H1 (cell line): ENCODE measurements at regions not wholly inside any gene's neighbourhood (a gene's known extent, or its start where the extent isn't known, plus 50 kb on each side); places are given as distances from the start of the nearest gene placed in this dataset.

Experiments
- CTCF ChIA-PET: fragments of 300-600 bp; sonication (Branson Sonifier 250); formaldehyde crosslinking; loops from one replicate; lab custom pipeline; 2021; ENCODE audit not compliant: partially characterized antibody; lab: Charles Lee
- POLR2A ChIA-PET: fragments of 300-600 bp; sonication (Branson Sonifier 250); formaldehyde crosslinking; loops from one replicate; lab custom pipeline; 2021; ENCODE audit warnings: inconsistent platforms; ENCODE audit not compliant: partially characterized antibody; lab: Charles Lee
- DNase-seq, 2 experiments: peaks; one replicate each; pipeline versions ENCODE4 v3.0.0 to v3.0.0-alpha.2; 2010 to 2022; ENCODE audit warnings: low spot score in 2 of 2, low read depth in 1 of 2, mixed read lengths in 1 of 2
- FAIRE-seq: peaks from 2 replicates; lab custom pipeline; 2011; peaks lifted over from hg19 to GRCh38; lab: Jason Lieb, UNC
- H2AFZ ChIP-seq: 2 replicates; pipeline ENCODE4 v1.8.1; 2012; ENCODE audit warnings: low read length, inconsistent platforms
- H2AK5ac ChIP-seq: 2 replicates; pipeline ENCODE4 v1.6.1; 2013; ENCODE audit warnings: low read depth, low read length
- H2BK120ac ChIP-seq: replicated peaks from 2 replicates; pipeline ENCODE3; 2013; ENCODE audit warnings: low read depth, low read length, inconsistent platforms
- H2BK12ac ChIP-seq: 2 replicates; pipeline ENCODE4 v1.6.1; 2013; ENCODE audit warnings: low read depth, low read length
- H2BK15ac ChIP-seq: 2 replicates; pipeline ENCODE4 v1.6.1; 2013; ENCODE audit warnings: low read length
- H2BK20ac ChIP-seq: 2 replicates; pipeline ENCODE4 v1.6.1; 2013; ENCODE audit warnings: low read length
- H2BK5ac ChIP-seq: 2 replicates; pipeline ENCODE4 v1.6.1; 2013; ENCODE audit warnings: low read depth, low read length
- H3K14ac ChIP-seq: 2 replicates; pipeline ENCODE4 v1.6.1; 2013; ENCODE audit warnings: inconsistent platforms; ENCODE audit not compliant: insufficient read length
- H3K18ac ChIP-seq: 2 replicates; pipeline ENCODE4 v1.6.1; 2013; ENCODE audit warnings: low read length; ENCODE audit errors: extremely low read depth
- H3K23ac ChIP-seq: 2 replicates; pipeline ENCODE4 v1.6.1; 2013; ENCODE audit warnings: inconsistent platforms; ENCODE audit not compliant: insufficient read length
- H3K23me2 ChIP-seq: 2 replicates; pipeline ENCODE4 v1.6.1; 2013; ENCODE audit warnings: low read depth, low read length
- H3K27ac ChIP-seq: 2 replicates; pipeline ENCODE4 v1.6.1; 2011; ENCODE audit warnings: low read depth, low read length, inconsistent platforms
- H3K27me3 ChIP-seq, 4 experiments: replicated peaks in 1 of 4; 1 replicate in 1 of 4; 2 replicates in 3 of 4; pipeline versions ENCODE4 v1.6.1 to v1.8.1; 2011 to 2013; ENCODE audit warnings: low read length in 3 of 4, mild to moderate bottlenecking in 3 of 4, inconsistent platforms in 2 of 4, mixed read lengths in 2 of 4, moderate library complexity in 1 of 4; ENCODE audit not compliant: control insufficient read depth in 3 of 4, insufficient read depth in 3 of 4; ENCODE audit errors: extremely low read depth in 1 of 4
- H3K36me3 ChIP-seq, 4 experiments: 2 replicates each; pipeline versions ENCODE4 v1.6.1 to v1.8.1; 2011 to 2013; ENCODE audit warnings: mild to moderate bottlenecking in 4 of 4, low read length in 3 of 4, moderate library complexity in 2 of 4, control low read depth in 1 of 4, inconsistent platforms in 1 of 4; ENCODE audit not compliant: insufficient read depth in 4 of 4, control insufficient read depth in 2 of 4
- H3K4ac ChIP-seq: replicated peaks from 2 replicates; pipeline ENCODE3; 2013; ENCODE audit warnings: low read length, low read depth, mixed read lengths, inconsistent platforms; ENCODE audit not compliant: insufficient read length
- H3K4me1 ChIP-seq, 4 experiments: replicated peaks in 1 of 4; 1 replicate in 1 of 4; 2 replicates in 3 of 4; pipeline versions ENCODE4 v1.6.1 to v1.8.1; 2011 to 2013; ENCODE audit warnings: low read length in 3 of 4, inconsistent platforms in 2 of 4, mixed read lengths in 1 of 4; ENCODE audit not compliant: insufficient read depth in 4 of 4, control insufficient read depth in 3 of 4
- H3K4me2 ChIP-seq, 2 experiments: 2 replicates each; pipeline versions ENCODE4 v1.6.1 to v1.8.1; 2011 to 2013; ENCODE audit warnings: low read depth in 2 of 2, low read length in 2 of 2, control low read depth in 1 of 2, inconsistent platforms in 1 of 2, mild to moderate bottlenecking in 1 of 2; ENCODE audit not compliant: insufficient read depth in 1 of 2
- H3K4me3 ChIP-seq, 4 experiments: fragments of 200-600, 300-600 bp in 1 of 4; sonication (generic), shearing (Covaris generic), sonication (Bioruptor Twin) in 1 of 4; 2 replicates each; pipeline versions ENCODE4 v1.5.1 to v1.8.1; 2011 to 2016; ENCODE audit warnings: low read length in 4 of 4, low read depth in 3 of 4, control low read depth in 2 of 4, inconsistent platforms in 2 of 4, mild to moderate bottlenecking in 2 of 4, mixed read lengths in 1 of 4, moderate library complexity in 1 of 4; ENCODE audit not compliant: insufficient read depth in 2 of 4; ENCODE audit errors: extremely low read depth in 1 of 4
- H3K56ac ChIP-seq: replicated peaks from 2 replicates; pipeline ENCODE3; 2013; ENCODE audit warnings: low read depth, mild to moderate bottlenecking, mixed read lengths, low read length, inconsistent platforms; ENCODE audit not compliant: insufficient read length
- H3K79me1 ChIP-seq: 2 replicates; pipeline ENCODE4 v1.6.1; 2013; ENCODE audit warnings: low read depth, low read length, control low read depth
- H3K79me2 ChIP-seq, 2 experiments: 2 replicates each; pipeline versions ENCODE4 v1.6.1 to v1.8.1; 2012 to 2013; ENCODE audit warnings: low read length in 2 of 2, mild to moderate bottlenecking in 2 of 2, inconsistent platforms in 1 of 2; ENCODE audit not compliant: insufficient read depth in 2 of 2, control insufficient read depth in 1 of 2
- H3K9ac ChIP-seq, 4 experiments: replicated peaks in 1 of 4; 1 replicate in 1 of 4; 2 replicates in 3 of 4; pipeline versions ENCODE4 v1.6.1 to v1.8.1; 2011 to 2013; ENCODE audit warnings: low read depth in 3 of 4, low read length in 3 of 4, control low read depth in 2 of 4, mild to moderate bottlenecking in 2 of 4, moderate library complexity in 2 of 4, inconsistent platforms in 1 of 4; ENCODE audit errors: extremely low read depth in 1 of 4
- H3K9me3 ChIP-seq, 2 experiments: 2 replicates each; pipeline versions ENCODE4 v1.6.1 to v1.8.1; 2012 to 2013; ENCODE audit warnings: mild to moderate bottlenecking in 2 of 2, moderate library complexity in 2 of 2, control low read depth in 1 of 2, inconsistent platforms in 1 of 2, low read depth in 1 of 2, low read length in 1 of 2, mixed read lengths in 1 of 2; ENCODE audit not compliant: insufficient read depth in 2 of 2
- H4K20me1 ChIP-seq, 2 experiments: replicated peaks in 1 of 2; 2 replicates each; pipeline versions ENCODE3 to v1.8.1; 2011 to 2013; ENCODE audit warnings: inconsistent platforms in 2 of 2, low read length in 2 of 2, mild to moderate bottlenecking in 1 of 2; ENCODE audit not compliant: insufficient read depth in 2 of 2, control insufficient read depth in 1 of 2
- H4K5ac ChIP-seq: 2 replicates; pipeline ENCODE4 v1.6.1; 2013; ENCODE audit warnings: low read length, low read depth, mixed read lengths, inconsistent platforms; ENCODE audit not compliant: insufficient read length
- H4K8ac ChIP-seq: 2 replicates; pipeline ENCODE4 v1.8.0; 2013; ENCODE audit warnings: mild to moderate bottlenecking, moderate library complexity, low read length, inconsistent platforms; ENCODE audit not compliant: insufficient read depth; ENCODE audit errors: extremely low read depth
- H4K91ac ChIP-seq: replicated peaks from 2 replicates; pipeline ENCODE3; 2013; ENCODE audit warnings: low read length, mixed read lengths, inconsistent platforms; ENCODE audit not compliant: insufficient read length
- BACH1 ChIP-seq: IDR thresholded peaks from 2 replicates; pipeline ENCODE4 v1.6.1; 2012; ENCODE audit warnings: low read length, improper control_type of control experiment
- EGR1 ChIP-seq: IDR thresholded peaks from 2 replicates; pipeline ENCODE4 v1.6.1; 2011; ENCODE audit warnings: low read depth, low read length, borderline replicate concordance
- JUN ChIP-seq: IDR thresholded peaks from 2 replicates; pipeline ENCODE4 v1.6.1; 2011; ENCODE audit warnings: low read depth, mild to moderate bottlenecking, improper control_type of control experiment, low read length
- SIX5 ChIP-seq: IDR thresholded peaks from 2 replicates; pipeline ENCODE4 v1.6.1; 2011; ENCODE audit warnings: mild to moderate bottlenecking, low read depth, low read length
- whole genome bisulfite sequencing, 2 experiments: shearing (Covaris generic) in 1 of 2; methylation state at CpG; one replicate each; pipeline versions ENCODE4 v1.1.6 to v1.1.7; 2013 to 2015; ENCODE audit warnings: low lambda C conversion rate in 2 of 2, mixed read lengths in 2 of 2, inconsistent platforms in 1 of 2, low coverage in 1 of 2, missing lambda C conversion rate in 1 of 2; ENCODE audit not compliant: insufficient replicate concordance in 2 of 2, insufficient coverage in 1 of 2, insufficient read length in 1 of 2; ENCODE audit errors: extremely low coverage in 1 of 2, missing lambda C conversion rate in 1 of 2; 5-methylcytosine and 5-hydroxymethylcytosine counted together
- TF ChIP-seq, protein P1 (sequence below), 3 experiments: IDR thresholded peaks; 1 replicate in 2 of 3; 2 replicates in 1 of 3; pipeline versions ENCODE4 v1.5.1 to v1.6.1; 2011; ENCODE audit warnings: low read length in 3 of 3, mild to moderate bottlenecking in 3 of 3, inconsistent platforms in 2 of 3, low read depth in 1 of 3, moderate library complexity in 1 of 3; ENCODE audit not compliant: insufficient read depth in 1 of 3; ENCODE audit errors: control extremely low read depth in 1 of 3

DNA sequence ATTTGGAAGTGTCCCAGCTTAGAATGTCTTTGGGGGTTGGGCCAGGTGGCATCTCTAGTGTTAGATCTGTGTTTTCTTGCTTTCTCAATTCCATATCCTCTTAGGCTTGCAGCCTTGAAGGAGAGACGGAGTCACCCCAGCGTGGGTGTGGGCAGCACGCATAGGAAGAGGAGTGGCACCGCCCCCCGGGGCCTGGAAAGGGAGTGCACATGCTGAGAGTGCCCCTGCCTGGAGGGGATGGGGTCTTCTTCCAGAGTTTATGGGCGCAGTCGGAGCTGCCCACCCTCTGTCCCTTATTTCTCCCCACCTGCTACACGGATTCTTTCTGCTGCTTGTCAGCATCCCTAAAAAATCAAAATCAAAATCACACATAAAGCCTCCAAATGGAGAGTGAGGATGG is 309.7 kb downstream of the QKI start:
- H3K4me3 ChIP-seq = no peak overlapping the region
- H3K56ac ChIP-seq = no peak overlapping the region
- no peak for DNase-seq
- H3K79me2 ChIP-seq = no peaks in the 10 kb centered on the region
- no peak overlapping the region for H3K4me2 ChIP-seq
- no peak overlapping the region for H2BK12ac ChIP-seq
- 88% methylated on average over 8 of the region's 8 CpGs; no CpG with 5 or more reads in 1 of the 2 experiments for WGBS, 2 experiments
- no peak overlapping the region for H3K14ac ChIP-seq
- H3K9ac ChIP-seq = no peak overlapping the region
- no peak overlapping the region for H3K18ac ChIP-seq
- no peak overlapping the region for H2BK5ac ChIP-seq
- no peak overlapping the region for H2BK120ac ChIP-seq
- no peak for FAIRE-seq
- H2AFZ ChIP-seq = no peak overlapping the region
- H3K27ac ChIP-seq = no peak overlapping the region
- H4K8ac ChIP-seq = no peak overlapping the region
- no peaks in the 10 kb centered on the region for H4K20me1 ChIP-seq
- no peak overlapping the region for H3K4ac ChIP-seq
- H3K27me3 ChIP-seq = no peaks in the 10 kb centered on the region
- H3K79me1 ChIP-seq = no peaks in the 10 kb centered on the region
- ChIA-PET CTCF (interaction anchor here (0.9 kb wide), 1 partner anchor 11 kb away, joined by 3 read pairs; no protein-coding TSS in a partner anchor), POLR2A (no interaction called here)
- H4K91ac ChIP-seq = no peak overlapping the region
- no peak overlapping the region for H3K23ac ChIP-seq
- no peak overlapping the region for H2BK15ac ChIP-seq
- no peak overlapping the region for H2AK5ac ChIP-seq
- no peaks in the 10 kb centered on the region for H3K36me3 ChIP-seq
- H3K9me3 ChIP-seq = no peaks in the 10 kb centered on the region
- H4K5ac ChIP-seq = no peak overlapping the region
- H3K23me2 ChIP-seq = no peaks in the 10 kb centered on the region
- no peak overlapping the region for H2BK20ac ChIP-seq
- peaks cover 0 to 1% (median 0%) of the 10 kb centered on the region in 4 experiments; a peak in 1 of 7 replicates for H3K4me1 ChIP-seq
- TF ChIP-seq, protein P1, sequence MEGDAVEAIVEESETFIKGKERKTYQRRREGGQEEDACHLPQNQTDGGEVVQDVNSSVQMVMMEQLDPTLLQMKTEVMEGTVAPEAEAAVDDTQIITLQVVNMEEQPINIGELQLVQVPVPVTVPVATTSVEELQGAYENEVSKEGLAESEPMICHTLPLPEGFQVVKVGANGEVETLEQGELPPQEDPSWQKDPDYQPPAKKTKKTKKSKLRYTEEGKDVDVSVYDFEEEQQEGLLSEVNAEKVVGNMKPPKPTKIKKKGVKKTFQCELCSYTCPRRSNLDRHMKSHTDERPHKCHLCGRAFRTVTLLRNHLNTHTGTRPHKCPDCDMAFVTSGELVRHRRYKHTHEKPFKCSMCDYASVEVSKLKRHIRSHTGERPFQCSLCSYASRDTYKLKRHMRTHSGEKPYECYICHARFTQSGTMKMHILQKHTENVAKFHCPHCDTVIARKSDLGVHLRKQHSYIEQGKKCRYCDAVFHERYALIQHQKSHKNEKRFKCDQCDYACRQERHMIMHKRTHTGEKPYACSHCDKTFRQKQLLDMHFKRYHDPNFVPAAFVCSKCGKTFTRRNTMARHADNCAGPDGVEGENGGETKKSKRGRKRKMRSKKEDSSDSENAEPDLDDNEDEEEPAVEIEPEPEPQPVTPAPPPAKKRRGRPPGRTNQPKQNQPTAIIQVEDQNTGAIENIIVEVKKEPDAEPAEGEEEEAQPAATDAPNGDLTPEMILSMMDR (IDR thresholded peaks at IDR 0.05; ENCODE audit: control extremely low read depth in 1 of 3, insufficient read depth in 1 of 3, low read depth in 1 of 3, low read length in 3 of 3) = no peak
- TF ChIP-seq BACH1 = no peak
- no peak for TF ChIP-seq EGR1
- TF ChIP-seq JUN = no peak
- no peak for TF ChIP-seq SIX5
